GM19099 (cell line): ENCODE measurements at regions not wholly inside any gene's neighbourhood (a gene's known extent, or its start where the extent isn't known, plus 50 kb on each side); places are given as distances from the start of the nearest gene placed in this dataset.

Experiments
- POLR2A ChIP-seq: IDR thresholded peaks from 3 replicates; pipeline ENCODE4 v1.6.1; 2011; ENCODE audit warnings: low read depth; ENCODE audit not compliant: insufficient read length; ENCODE audit errors: extremely low read depth

DNA sequence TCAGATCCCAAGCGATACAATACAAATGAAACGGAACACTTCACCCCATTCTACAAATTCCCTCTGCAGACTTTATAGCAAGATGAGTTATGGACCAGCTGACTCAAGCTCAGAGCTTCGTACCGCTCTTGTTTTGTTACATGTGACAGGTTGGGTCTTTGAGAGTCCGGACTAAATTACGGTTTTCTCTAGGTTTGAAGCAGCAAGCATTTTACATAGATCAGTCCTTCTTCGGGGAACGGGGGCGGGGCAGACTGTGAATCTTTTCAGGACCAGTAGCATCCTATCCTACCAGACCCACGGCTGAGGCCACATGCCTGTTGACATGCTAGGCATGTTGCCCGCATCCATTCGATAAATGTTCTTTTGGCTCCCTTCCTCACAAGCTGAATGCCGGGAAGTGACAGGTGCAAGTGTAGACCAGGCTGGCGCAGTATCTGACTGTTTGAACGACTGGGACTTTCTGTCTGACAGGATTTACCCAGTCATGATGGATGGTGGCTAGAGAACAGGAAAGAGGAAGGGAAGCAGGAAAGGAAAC lies 811.0 kb upstream of the GRAMD2B start:
- no peak for TF ChIP-seq POLR2A

DNA sequence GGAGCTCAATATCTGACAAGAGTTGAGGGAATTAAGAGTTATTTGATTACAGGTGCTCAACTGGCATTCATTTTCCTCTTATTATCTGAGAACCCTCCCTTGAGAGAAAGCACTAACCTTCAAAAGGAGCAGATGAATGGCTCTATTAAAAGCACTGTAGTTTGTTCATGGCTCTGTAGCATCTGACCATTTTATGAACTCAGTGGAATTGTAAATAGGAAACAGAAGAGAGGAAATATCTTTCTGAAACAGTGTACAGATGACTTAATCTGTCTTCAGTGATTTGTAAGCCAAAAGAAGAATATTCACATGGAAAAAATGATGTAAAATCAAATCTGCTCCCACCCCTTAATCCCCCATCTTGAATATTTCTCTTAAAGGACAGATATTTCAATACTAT lies 810.4 kb upstream of the GRAMD2B start:
- no peak for TF ChIP-seq POLR2A

DNA sequence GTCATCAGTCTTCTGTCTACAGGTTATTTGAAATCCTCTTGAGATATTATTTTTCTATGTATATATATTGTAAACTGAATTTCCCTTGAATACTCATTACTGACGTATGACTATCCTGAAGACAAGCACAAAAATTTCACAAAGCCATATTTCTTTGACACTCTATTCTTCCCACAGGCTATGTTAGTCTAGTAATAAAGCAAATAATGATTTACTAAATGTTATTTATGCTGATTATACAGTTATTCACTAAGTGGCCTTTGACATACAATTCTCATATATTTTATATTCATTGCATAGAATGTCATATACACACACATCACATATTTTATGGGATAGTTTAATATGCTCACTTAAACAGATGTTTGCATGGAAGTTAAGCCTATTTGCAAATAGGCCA lies 793.0 kb upstream of the GRAMD2B start:
- TF ChIP-seq POLR2A: no peak

DNA sequence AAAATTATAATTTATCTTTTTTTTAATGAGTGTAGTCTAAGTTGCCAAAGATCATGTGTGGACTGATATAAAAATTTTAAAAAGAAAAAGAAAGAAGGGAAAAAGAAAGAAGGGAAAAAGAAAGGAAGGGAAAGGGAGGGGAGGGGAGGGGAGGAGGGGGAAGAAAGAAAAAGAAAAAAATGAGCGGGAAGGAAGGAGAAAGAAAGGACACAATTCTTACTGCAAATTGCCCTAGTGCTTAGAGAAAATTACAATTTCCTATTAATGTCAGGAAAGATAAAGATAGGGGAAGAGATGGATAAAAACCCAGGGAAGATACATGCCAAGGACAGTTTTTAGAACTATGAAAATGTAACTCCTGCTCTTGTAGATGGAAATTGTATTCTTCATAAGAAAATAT lies 789.7 kb upstream of the GRAMD2B start:
- no peak for TF ChIP-seq POLR2A

GRCh38 chr5:125634216-125634835 lies 788.9 kb upstream of the GRAMD2B start:
- no peak for TF ChIP-seq POLR2A

- TF ChIP-seq POLR2A: no peak
These were observed 783.4 kb upstream of the GRAMD2B start for GRCh38 chr5:125639858-125640257.

DNA sequence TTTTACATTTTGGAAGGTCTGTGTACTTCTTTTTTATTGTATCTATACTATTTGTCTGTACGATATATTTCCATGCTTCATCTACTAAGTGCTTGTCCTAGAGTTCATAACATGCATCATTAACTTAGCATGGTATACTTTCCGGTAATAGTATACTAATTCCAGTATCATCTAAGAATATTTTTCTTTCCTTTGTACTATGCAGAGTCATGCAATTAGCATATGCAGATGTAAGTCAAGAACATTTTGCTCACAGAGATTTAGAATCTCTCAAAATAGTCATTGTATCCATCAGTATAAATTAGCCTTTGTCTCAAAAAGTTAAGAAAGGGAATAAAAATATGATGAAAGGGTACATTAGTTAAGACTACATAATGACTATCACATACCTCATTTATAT lies 770.4 kb upstream of the GRAMD2B start:
- TF ChIP-seq POLR2A: no peak

DNA sequence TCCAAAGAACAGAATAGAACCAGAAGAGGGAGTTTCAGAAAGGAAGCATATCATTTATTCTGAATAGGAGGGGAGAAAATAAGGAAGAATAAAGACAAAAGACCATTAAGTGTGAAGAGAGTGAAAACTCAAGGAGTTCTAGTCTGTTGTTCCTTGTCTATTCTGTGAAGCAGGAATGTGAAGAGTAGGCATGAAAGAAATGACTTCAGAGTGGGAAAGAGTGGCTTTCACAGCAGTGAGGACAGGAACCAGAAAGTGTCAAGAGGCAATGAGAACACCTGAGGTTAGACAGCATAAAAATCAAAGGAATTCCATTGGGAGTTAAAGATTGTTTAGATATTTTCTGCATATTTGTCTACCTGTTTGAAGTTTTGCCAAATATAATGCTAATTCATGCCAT lies 768.8 kb upstream of the GRAMD2B start:
- TF ChIP-seq POLR2A: no peak

- no peak for TF ChIP-seq POLR2A
These were observed 768.1 kb upstream of the GRAMD2B start for GRCh38 chr5:125655156-125655555.

GRCh38 chr5:125657936-125658335 lies 765.3 kb upstream of the GRAMD2B start:
- no peak for TF ChIP-seq POLR2A

DNA sequence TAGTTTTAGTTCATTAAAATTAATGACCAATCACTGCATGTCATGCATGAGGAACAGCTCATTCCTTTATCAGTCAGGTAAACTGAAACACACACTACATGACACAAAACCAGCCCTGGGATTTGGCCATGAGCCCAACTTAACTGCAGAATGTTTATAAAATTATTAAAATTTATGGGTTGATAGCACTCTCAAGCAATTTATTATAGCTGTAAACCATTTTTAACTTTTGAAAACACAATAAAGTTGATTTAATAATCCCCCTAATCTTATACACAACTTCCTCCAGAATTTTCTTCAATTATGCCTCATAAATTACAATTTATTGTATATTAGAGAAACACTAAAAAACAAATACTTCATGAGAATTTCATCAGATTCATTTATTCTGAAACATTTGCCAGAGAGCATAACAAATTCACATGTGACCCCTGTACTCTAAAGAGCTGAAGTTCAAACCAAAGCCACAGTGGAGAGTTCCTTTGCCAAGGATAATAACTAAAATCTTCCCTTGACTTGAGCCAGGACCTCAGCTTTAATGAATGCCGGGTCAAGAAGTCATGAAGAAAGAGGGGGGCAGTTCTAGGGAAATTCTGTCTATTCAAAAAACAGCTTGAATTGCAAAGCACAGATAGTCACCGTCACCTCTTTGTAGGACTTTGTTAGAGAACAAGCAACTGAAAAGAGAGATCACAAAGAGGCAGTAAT lies 763.7 kb upstream of the GRAMD2B start:
- TF ChIP-seq POLR2A: no peak

GRCh38 chr5:125660231-125660895 lies 762.8 kb upstream of the GRAMD2B start:
- no peak for TF ChIP-seq POLR2A

GRCh38 chr5:125661584-125661983 lies 761.6 kb upstream of the GRAMD2B start:
- no peak for TF ChIP-seq POLR2A

- TF ChIP-seq POLR2A: no peak
These were observed 754.3 kb upstream of the GRAMD2B start for GRCh38 chr5:125668884-125669283.

GRCh38 chr5:125673359-125673950 lies 749.8 kb upstream of the GRAMD2B start:
- no peak for TF ChIP-seq POLR2A
